ENCODE measurements at regions not wholly inside any gene's neighbourhood (a gene's known extent, or its start where the extent isn't known, plus 50 kb on each side); places are given as distances from the start of the nearest gene placed in this dataset.
A peak's percentile ranks its signal among the peaks of the same experiment; 100 is the strongest.

GRCh38 chr6:105769987-105770386 is 316.1 kb upstream of the PRDM1 start:
- Mint-ChIP-seq H3K27ac (no peak overlapping the region), H3K9me3 (ENCODE audit: low read depth) (peaks cover 3% of the 10 kb centered on the region), H3K36me3 (peaks cover 12% of the 10 kb centered on the region), H3K27me3 (peaks cover 7% of the 10 kb centered on the region), H3K4me3 (no peak overlapping the region), H3K4me1 (peaks cover 4% of the 10 kb centered on the region)
- CTCF ChIA-PET: no interaction called here
- ATAC-seq (no peak), DNase-seq (no peak)

- H3K36me3 Mint-ChIP-seq: peaks cover 11% of the 10 kb centered on the region
- peaks cover 8% of the 10 kb centered on the region for H3K27me3 Mint-ChIP-seq
- no peaks in the 10 kb centered on the region for H3K9me3 Mint-ChIP-seq (ENCODE audit: low read depth)
- H3K27ac Mint-ChIP-seq: no peak overlapping the region
- ATAC-seq (no peak), DNase-seq (no peak)
- no peak overlapping the region for H3K4me3 Mint-ChIP-seq
- peaks cover 4% of the 10 kb centered on the region for H3K4me1 Mint-ChIP-seq
- CTCF ChIA-PET: no interaction called here
Measured at GRCh38 chr6:105769197-105769596, 316.9 kb upstream of the PRDM1 start.

GRCh38 chr6:105767541-105767940 is 318.6 kb upstream of the PRDM1 start:
- no peak for ATAC-seq
- DNase-seq: no peak
- Mint-ChIP-seq H3K4me3 (no peak overlapping the region), H3K9me3 (ENCODE audit: low read depth) (peaks cover 2% of the 10 kb centered on the region), H3K36me3 (peaks cover 16% of the 10 kb centered on the region), H3K27me3 (peaks cover 12% of the 10 kb centered on the region), H3K4me1 (peaks cover 4% of the 10 kb centered on the region), H3K27ac (no peak overlapping the region)
- CTCF ChIA-PET: no interaction called here

- no peak overlapping the region for H3K4me3 Mint-ChIP-seq
- CTCF ChIA-PET: interaction anchor here (1.5 kb wide), 1 partner anchor 225 kb away, joined by 3 read pairs; no protein-coding TSS in a partner anchor
- peaks cover 15% of the 10 kb centered on the region for H3K36me3 Mint-ChIP-seq
- DNase-seq (no peak), ATAC-seq (no peak)
- H3K9me3 Mint-ChIP-seq (ENCODE audit: low read depth): peaks cover 2% of the 10 kb centered on the region
- H3K27ac Mint-ChIP-seq: no peak overlapping the region
- H3K27me3 Mint-ChIP-seq: peaks cover 7% of the 10 kb centered on the region
- H3K4me1 Mint-ChIP-seq: peaks cover 5% of the 10 kb centered on the region
Measured at GRCh38 chr6:105765239-105765638, 320.9 kb upstream of the PRDM1 start.

GRCh38 chr6:105764315-105764714 is 321.8 kb upstream of the PRDM1 start:
- Mint-ChIP-seq H3K36me3 (peaks cover 17% of the 10 kb centered on the region), H3K9me3 (ENCODE audit: low read depth) (peaks cover 2% of the 10 kb centered on the region), H3K27ac (no peak overlapping the region), H3K4me3 (no peak overlapping the region), H3K4me1 (peaks cover 14% of the 10 kb centered on the region), H3K27me3 (peaks cover 7% of the 10 kb centered on the region)
- CTCF ChIA-PET: interaction anchor here (1.5 kb wide), 1 partner anchor 226 kb away, joined by 3 read pairs; no protein-coding TSS in a partner anchor
- DNase-seq (no peak), ATAC-seq (no peak)

- H3K36me3 Mint-ChIP-seq: peaks cover 17% of the 10 kb centered on the region
- H3K4me3 Mint-ChIP-seq: no peak overlapping the region
- CTCF ChIA-PET: no interaction called here
- DNase-seq (no peak), ATAC-seq (no peak)
- H3K4me1 Mint-ChIP-seq: peaks cover 18% of the 10 kb centered on the region
- H3K27me3 Mint-ChIP-seq: peaks cover 7% of the 10 kb centered on the region
- no peak overlapping the region for H3K27ac Mint-ChIP-seq
- H3K9me3 Mint-ChIP-seq (ENCODE audit: low read depth): peaks cover 2% of the 10 kb centered on the region
Measured at GRCh38 chr6:105763866-105764265, 322.3 kb upstream of the PRDM1 start.

GRCh38 chr6:105760746-105761145 is 325.4 kb upstream of the PRDM1 start:
- DNase-seq: no peak
- Mint-ChIP-seq H3K27ac (no peak overlapping the region), H3K4me3 (no peak overlapping the region), H3K9me3 (ENCODE audit: low read depth) (peaks cover 7% of the 10 kb centered on the region), H3K36me3 (peaks cover 35% of the 10 kb centered on the region), H3K27me3 (peaks cover 7% of the 10 kb centered on the region), H3K4me1 (peaks cover 47% of the 10 kb centered on the region)
- ATAC-seq: no peak
- CTCF ChIA-PET: no interaction called here

GRCh38 chr6:105759946-105760345 is 326.2 kb upstream of the PRDM1 start:
- ATAC-seq: no peak

GRCh38 chr6:105759015-105759414 is 327.1 kb upstream of the PRDM1 start:
- Mint-ChIP-seq H3K36me3 (peaks cover 37% of the 10 kb centered on the region), H3K4me3 (no peak overlapping the region), H3K4me1 (peaks cover 50% of the 10 kb centered on the region), H3K27ac (no peak overlapping the region), H3K9me3 (ENCODE audit: low read depth) (peaks cover 7% of the 10 kb centered on the region), H3K27me3 (peaks cover 4% of the 10 kb centered on the region)
- DNase-seq: no peak
- CTCF ChIA-PET: no interaction called here
- ATAC-seq: no peak

More at GRCh38 chr6:105759946-105760345, 326.2 kb upstream of the PRDM1 start:
- CTCF ChIA-PET: no interaction called here
- no peak for DNase-seq
- peaks cover 7% of the 10 kb centered on the region for H3K9me3 Mint-ChIP-seq (ENCODE audit: low read depth)
- H3K36me3 Mint-ChIP-seq: peaks cover 40% of the 10 kb centered on the region
- peaks cover 4% of the 10 kb centered on the region for H3K27me3 Mint-ChIP-seq
- H3K4me1 Mint-ChIP-seq: peaks cover 50% of the 10 kb centered on the region
- no peak overlapping the region for H3K4me3 Mint-ChIP-seq
- H3K27ac Mint-ChIP-seq: no peak overlapping the region

GRCh38 chr6:105757512-105758200 is 328.5 kb upstream of the PRDM1 start:
- peak; percentile 63 for DNase-seq
- H3K4me3 Mint-ChIP-seq: no peak overlapping the region
- peaks cover 31% of the 10 kb centered on the region for H3K36me3 Mint-ChIP-seq
- H3K27ac Mint-ChIP-seq: peak overlapping the region; percentile 87
- H3K27me3 Mint-ChIP-seq: peaks cover 1% of the 10 kb centered on the region
- peak; percentile 100 for ATAC-seq
- H3K9me3 Mint-ChIP-seq (ENCODE audit: low read depth): peaks cover 5% of the 10 kb centered on the region
- CTCF ChIA-PET: interaction anchor here (1.3 to 1.7 kb wide), 4 partner anchors 8 to 24 kb away, joined by 3 to 5 read pairs (median 4); no protein-coding TSS in a partner anchor
- H3K4me1 Mint-ChIP-seq: peaks cover 50% of the 10 kb centered on the region

GRCh38 chr6:105755885-105756284 is 330.3 kb upstream of the PRDM1 start:
- Mint-ChIP-seq H3K4me1 (peaks cover 53% of the 10 kb centered on the region), H3K27me3 (no peaks in the 10 kb centered on the region), H3K4me3 (no peak overlapping the region), H3K27ac (peak overlapping the region; percentile 23), H3K36me3 (peaks cover 35% of the 10 kb centered on the region), H3K9me3 (ENCODE audit: low read depth) (peaks cover 5% of the 10 kb centered on the region)
- no peak for DNase-seq
- no peak for ATAC-seq
- CTCF ChIA-PET: interaction anchor here (1.3 kb wide), 1 partner anchor 152 kb away, joined by 3 read pairs; no protein-coding TSS in a partner anchor

GRCh38 chr6:105753620-105754211 is 332.4 kb upstream of the PRDM1 start:
- no peak for DNase-seq
- Mint-ChIP-seq H3K36me3 (peaks cover 32% of the 10 kb centered on the region), H3K27me3 (no peaks in the 10 kb centered on the region), H3K27ac (no peak overlapping the region), H3K4me1 (peaks cover 44% of the 10 kb centered on the region), H3K9me3 (ENCODE audit: low read depth) (peaks cover 5% of the 10 kb centered on the region), H3K4me3 (no peak overlapping the region)
- CTCF ChIA-PET: interaction anchor here (1.2 to 1.6 kb wide), 2 partner anchors 9 to 41 kb away, joined by 3 to 4 read pairs; no protein-coding TSS in a partner anchor
- ATAC-seq: no peak

- DNase-seq: no peak
- Mint-ChIP-seq H3K27me3 (no peaks in the 10 kb centered on the region), H3K4me3 (no peak overlapping the region), H3K9me3 (ENCODE audit: low read depth) (peaks cover 5% of the 10 kb centered on the region), H3K4me1 (peaks cover 44% of the 10 kb centered on the region), H3K36me3 (peaks cover 34% of the 10 kb centered on the region), H3K27ac (no peak overlapping the region)
- CTCF ChIA-PET: no interaction called here
- ATAC-seq: no peak
Measured at GRCh38 chr6:105753207-105753606, 332.9 kb upstream of the PRDM1 start.

GRCh38 chr6:105750089-105750488 is 336.0 kb upstream of the PRDM1 start:
- Mint-ChIP-seq H3K4me1 (peaks cover 37% of the 10 kb centered on the region), H3K4me3 (no peak overlapping the region), H3K9me3 (ENCODE audit: low read depth) (no peaks in the 10 kb centered on the region), H3K27ac (no peak overlapping the region), H3K27me3 (no peaks in the 10 kb centered on the region), H3K36me3 (peaks cover 19% of the 10 kb centered on the region)
- ATAC-seq (no peak), DNase-seq (no peak)
- CTCF ChIA-PET: interaction anchor here (1.4 kb wide), 1 partner anchor 9 kb away, joined by 3 read pairs; no protein-coding TSS in a partner anchor
